Effector memory CD8-positive, alpha-beta T cell (primary cell): ENCODE measurements at regions not wholly inside any gene's neighbourhood (a gene's known extent, or its start where the extent isn't known, plus 50 kb on each side); places are given as distances from the start of the nearest gene placed in this dataset.
A peak's percentile ranks its signal among the peaks of the same experiment; 100 is the strongest.

Source experiments
- ATAC-seq: fragments of 150-1000 bp; cut with Tn5 transposase; replicated peaks from 2 replicates; pipeline ENCODE4 v1.10.0; 2021; ENCODE audit warnings: mild to moderate bottlenecking, moderate library complexity
- DNase-seq, 3 experiments: peaks; one replicate each; pipeline ENCODE4 v3.0.0; 2021
- H3K27ac Mint-ChIP-seq, 2 donors: one replicate each; pipeline ENCODE4 v1.8.0; 2022; ENCODE audit warnings: mild to moderate bottlenecking in 2 of 2, mixed read lengths in 2 of 2, moderate library complexity in 2 of 2
- H3K27me3 Mint-ChIP-seq, 2 donors: one replicate each; pipeline ENCODE4 v1.8.0; 2022; ENCODE audit warnings: mixed read lengths in 2 of 2
- H3K36me3 Mint-ChIP-seq: one replicate; pipeline ENCODE4 v1.8.0; 2022; ENCODE audit warnings: mild to moderate bottlenecking, moderate library complexity, mixed read lengths; ENCODE audit not compliant: insufficient read depth
- H3K4me1 Mint-ChIP-seq, 2 donors: one replicate each; pipeline ENCODE4 v1.8.0; 2022; ENCODE audit warnings: low read depth in 2 of 2, mixed read lengths in 2 of 2
- H3K4me3 Mint-ChIP-seq, 2 donors: one replicate each; pipeline ENCODE4 v1.8.0; 2022; ENCODE audit warnings: mild to moderate bottlenecking in 2 of 2, mixed read lengths in 2 of 2, moderate library complexity in 2 of 2
- H3K9me3 Mint-ChIP-seq, 2 donors: one replicate each; pipeline ENCODE4 v1.8.0; 2022; ENCODE audit warnings: mixed read lengths in 2 of 2

DNA sequence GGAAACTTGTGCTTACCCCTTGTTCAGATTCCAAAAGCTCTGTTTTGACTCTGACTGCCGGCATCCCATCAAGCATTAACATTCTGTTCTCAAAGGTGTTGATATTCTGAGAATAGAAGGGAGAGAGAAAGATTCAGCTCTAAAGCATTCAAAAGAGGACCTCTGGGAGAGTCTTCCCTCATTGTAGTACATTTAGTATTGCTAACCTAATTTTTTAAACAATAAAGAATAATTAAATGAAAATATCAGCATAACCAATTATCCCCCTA lies 190.3 kb downstream of the KLF12 start:
- DNase-seq (no peak), ATAC-seq (no peak)
- no peaks in the 10 kb centered on the region for H3K9me3 Mint-ChIP-seq
- H3K36me3 Mint-ChIP-seq, result peaks cover 9% of the 10 kb centered on the region
- H3K27ac Mint-ChIP-seq, result peak overlapping the region; percentile 89 to 92
- H3K4me1 Mint-ChIP-seq, result peaks cover 44 to 61% of the 10 kb centered on the region in 2 donors
- H3K27me3 Mint-ChIP-seq, result no peaks in the 10 kb centered on the region
- H3K4me3 Mint-ChIP-seq, result peak overlapping the region; percentile 50 to 61

DNA sequence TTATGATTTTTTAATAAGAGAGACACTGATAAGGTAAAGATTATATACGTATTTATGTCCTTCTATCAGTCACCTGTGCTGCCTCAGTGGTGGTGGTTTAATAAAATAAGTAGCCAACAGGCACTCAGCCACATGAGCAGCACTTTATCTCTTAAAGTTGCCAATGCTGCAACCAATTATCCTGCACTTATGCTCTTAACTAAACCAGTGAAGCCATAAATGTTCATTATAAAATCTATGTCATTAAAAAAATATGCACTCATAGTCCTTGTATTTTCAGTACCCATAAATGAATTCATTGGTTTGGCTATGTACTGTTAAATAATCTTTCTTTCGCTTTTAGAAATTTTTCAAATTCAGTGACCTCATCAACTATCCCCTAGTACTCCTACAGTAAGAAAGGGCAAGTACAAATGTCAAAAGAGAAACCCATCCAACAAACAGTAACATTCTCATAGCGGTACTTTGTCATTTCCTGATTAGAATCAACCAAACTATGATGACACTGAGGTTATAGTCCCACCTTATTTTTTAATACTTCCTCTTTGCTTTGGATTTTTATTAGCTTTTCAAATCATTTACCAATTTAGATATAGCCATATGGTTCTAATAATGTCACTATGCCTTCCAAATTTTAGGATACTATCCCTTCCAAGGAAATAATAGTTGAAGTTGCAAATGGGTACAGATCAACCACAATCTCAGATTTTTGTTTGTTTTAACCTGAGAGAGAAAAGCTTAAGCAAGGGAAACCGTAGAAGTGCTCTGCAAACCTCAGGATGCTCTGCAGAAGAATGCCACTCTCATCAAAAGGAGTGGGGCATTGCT lies 190.9 kb downstream of the KLF12 start:
- H3K27me3 Mint-ChIP-seq, result no peaks in the 10 kb centered on the region
- DNase-seq (no peak), ATAC-seq (peak; percentile 96)
- H3K9me3 Mint-ChIP-seq, result no peaks in the 10 kb centered on the region
- peaks cover 11% of the 10 kb centered on the region for H3K36me3 Mint-ChIP-seq
- peak overlapping the region; percentile 50 to 61 for H3K4me3 Mint-ChIP-seq
- peak overlapping the region; percentile 89 to 92 for H3K27ac Mint-ChIP-seq
- H3K4me1 Mint-ChIP-seq, result peaks cover 41 to 61% of the 10 kb centered on the region in 2 donors

DNA sequence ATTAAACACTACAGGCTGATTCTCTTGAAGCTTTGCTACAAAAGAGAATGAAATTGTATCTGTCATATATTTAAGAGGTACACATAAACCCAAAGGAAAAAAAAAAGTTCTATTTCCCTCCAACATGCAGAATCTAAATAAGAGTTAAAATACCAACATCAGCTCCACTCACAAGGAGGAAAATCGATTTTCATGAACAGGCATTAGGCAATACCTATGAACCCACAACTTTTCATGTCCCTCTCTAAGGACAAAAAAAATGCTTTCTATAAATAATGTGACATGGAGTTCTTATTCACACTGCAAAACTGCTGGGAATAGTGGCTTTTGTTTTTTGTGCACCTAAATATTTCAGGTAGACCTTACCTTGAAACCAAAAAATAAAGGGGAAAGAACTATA lies 192.5 kb downstream of the KLF12 start:
- H3K4me1 Mint-ChIP-seq, result peaks cover 37 to 59% of the 10 kb centered on the region in 2 donors
- peaks cover 15% of the 10 kb centered on the region for H3K36me3 Mint-ChIP-seq
- ATAC-seq (no peak), DNase-seq (no peak)
- H3K9me3 Mint-ChIP-seq, result no peaks in the 10 kb centered on the region
- no peak overlapping the region for H3K4me3 Mint-ChIP-seq
- H3K27ac Mint-ChIP-seq, result peak overlapping the region in 1 of 2 donors; percentile 92
- no peaks in the 10 kb centered on the region for H3K27me3 Mint-ChIP-seq

DNA sequence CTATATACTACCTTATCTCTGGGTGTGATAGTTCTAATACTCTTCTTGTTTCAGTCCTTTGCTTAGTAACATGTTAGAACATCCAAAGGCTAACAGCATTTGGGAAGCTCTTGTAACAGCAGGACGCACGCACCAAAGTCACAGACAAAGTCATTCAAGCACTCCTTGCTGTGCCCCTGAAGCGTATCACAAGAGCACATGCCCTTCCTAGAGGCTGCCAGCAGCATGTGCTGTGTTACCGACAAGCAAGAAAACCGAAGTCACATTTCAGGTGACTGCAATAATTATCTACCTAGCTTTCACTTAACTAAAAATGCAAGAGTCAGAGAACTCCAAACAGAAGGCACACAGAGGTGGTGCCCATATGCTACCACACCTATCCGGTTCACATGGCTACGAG lies 194.1 kb downstream of the KLF12 start:
- Mint-ChIP-seq H3K4me1 (peaks cover 42 to 63% of the 10 kb centered on the region in 2 donors), H3K27ac (peak overlapping the region; percentile 77 to 85), H3K4me3 (peak overlapping the region in 1 of 2 donors; percentile 8), H3K9me3 (no peaks in the 10 kb centered on the region), H3K36me3 (peaks cover 19% of the 10 kb centered on the region), H3K27me3 (no peaks in the 10 kb centered on the region)
- DNase-seq (no peak), ATAC-seq (no peak)

DNA sequence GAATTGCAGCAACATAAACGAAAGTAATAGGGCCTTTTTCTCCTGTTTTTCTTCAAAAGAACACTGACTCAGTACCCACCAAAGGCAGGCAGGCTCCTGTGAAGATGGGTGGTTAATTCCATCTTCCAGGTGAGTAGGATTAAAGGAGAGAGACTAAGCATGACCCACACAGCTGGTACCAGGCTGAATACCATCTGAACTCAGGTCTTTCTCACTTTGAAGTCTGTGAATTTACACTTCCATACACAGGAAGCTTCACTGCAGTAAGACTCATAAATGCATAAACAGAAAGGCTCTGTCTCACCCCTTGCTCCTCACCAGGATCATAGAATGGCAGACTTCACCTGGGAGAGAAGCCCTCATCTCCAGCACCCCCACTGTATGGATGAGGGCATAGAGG lies 194.6 kb downstream of the KLF12 start:
- no peaks in the 10 kb centered on the region for H3K27me3 Mint-ChIP-seq
- H3K9me3 Mint-ChIP-seq, result no peaks in the 10 kb centered on the region
- peaks cover 43 to 64% of the 10 kb centered on the region in 2 donors for H3K4me1 Mint-ChIP-seq
- DNase-seq (no peak), ATAC-seq (peak; percentile 20)
- peak overlapping the region in 1 of 2 donors; percentile 8 for H3K4me3 Mint-ChIP-seq
- peak overlapping the region; percentile 77 to 85 for H3K27ac Mint-ChIP-seq
- peaks cover 19% of the 10 kb centered on the region for H3K36me3 Mint-ChIP-seq

DNA sequence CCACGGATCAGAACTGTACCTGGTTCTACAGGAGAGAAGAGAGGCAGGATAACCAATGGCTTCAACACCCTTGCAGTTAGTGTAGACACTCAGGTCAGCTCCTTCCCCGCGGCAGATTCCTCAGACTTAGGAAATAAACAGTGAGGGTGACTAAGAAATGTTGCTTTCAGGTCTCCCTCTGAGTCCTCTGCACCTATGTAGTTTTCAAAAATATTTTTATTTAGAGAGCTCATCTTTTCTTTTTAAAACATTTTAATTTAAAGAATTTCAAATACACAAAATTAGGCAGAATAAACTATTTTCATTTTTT lies 195.2 kb downstream of the KLF12 start:
- Mint-ChIP-seq H3K9me3 (no peaks in the 10 kb centered on the region), H3K4me1 (peaks cover 49 to 67% of the 10 kb centered on the region in 2 donors), H3K27ac (peak overlapping the region; percentile 77 to 85), H3K36me3 (peaks cover 19% of the 10 kb centered on the region), H3K4me3 (no peak overlapping the region), H3K27me3 (no peaks in the 10 kb centered on the region)
- ATAC-seq (no peak), DNase-seq (no peak)

DNA sequence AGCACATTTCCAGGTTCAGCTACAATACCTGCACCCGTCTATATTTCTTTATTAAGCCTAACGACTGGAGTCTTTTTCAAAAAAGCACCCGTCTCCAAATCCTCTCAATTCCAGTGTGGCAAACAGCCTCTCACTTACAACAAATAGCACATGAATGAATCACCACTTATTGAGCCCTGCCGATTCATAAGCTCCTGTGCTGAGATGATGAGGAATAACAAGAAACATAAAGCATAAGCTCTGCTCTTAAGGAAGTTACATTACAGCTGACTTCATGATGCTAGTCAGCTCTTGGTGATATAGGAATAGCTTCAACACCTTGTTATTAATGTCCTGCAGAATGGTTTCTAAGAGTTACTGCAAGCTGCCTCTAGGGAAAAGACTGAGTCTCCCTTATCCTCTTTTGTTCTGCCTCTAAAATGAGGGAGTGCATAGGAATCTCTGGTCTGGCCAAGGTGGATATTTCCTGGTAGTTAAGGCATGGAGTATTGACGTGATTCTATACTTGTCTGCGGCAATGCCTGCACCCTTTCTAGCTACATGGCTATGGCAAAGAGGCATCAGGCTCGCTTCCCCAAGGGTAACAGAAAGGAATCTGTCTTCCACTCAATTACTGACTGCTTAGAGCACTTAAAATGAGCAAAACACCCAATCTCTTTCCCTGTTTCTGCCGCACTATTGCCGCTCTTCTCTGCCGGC lies 195.7 kb downstream of the KLF12 start:
- no peak overlapping the region for H3K27ac Mint-ChIP-seq
- H3K4me3 Mint-ChIP-seq, result no peak overlapping the region
- no peak for ATAC-seq

DNA sequence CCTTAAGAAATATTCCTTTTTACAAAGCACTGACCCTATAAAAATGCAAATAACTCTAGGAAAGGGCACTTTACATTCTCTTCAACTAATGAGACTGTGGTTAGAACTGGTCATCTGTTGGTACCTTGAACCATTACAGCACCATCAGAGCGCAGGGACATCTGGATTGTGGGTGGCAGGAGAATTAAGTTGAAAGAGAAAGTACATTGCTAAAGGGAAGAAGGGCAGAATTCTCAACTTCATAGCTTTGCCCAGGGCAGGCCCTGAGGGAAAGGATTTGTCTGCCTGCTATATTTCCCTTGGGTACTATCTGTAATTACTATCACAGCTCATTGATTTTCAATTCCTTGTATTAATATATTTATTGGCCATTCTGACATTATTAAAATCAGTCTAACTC lies 196.8 kb downstream of the KLF12 start:
- no peak for ATAC-seq
- H3K27me3 Mint-ChIP-seq, result no peaks in the 10 kb centered on the region
- H3K27ac Mint-ChIP-seq, result no peak overlapping the region
- H3K36me3 Mint-ChIP-seq, result peaks cover 19% of the 10 kb centered on the region
- peaks cover 43 to 62% of the 10 kb centered on the region in 2 donors for H3K4me1 Mint-ChIP-seq
- no peak overlapping the region for H3K4me3 Mint-ChIP-seq
- no peak for DNase-seq
- no peaks in the 10 kb centered on the region for H3K9me3 Mint-ChIP-seq

More for the DNA sequence above, 195.7 kb downstream of the KLF12 start:
- Mint-ChIP-seq H3K27me3 (no peaks in the 10 kb centered on the region), H3K4me1 (peaks cover 50 to 67% of the 10 kb centered on the region in 2 donors), H3K36me3 (peaks cover 19% of the 10 kb centered on the region), H3K9me3 (no peaks in the 10 kb centered on the region)
- DNase-seq, result no peak

DNA sequence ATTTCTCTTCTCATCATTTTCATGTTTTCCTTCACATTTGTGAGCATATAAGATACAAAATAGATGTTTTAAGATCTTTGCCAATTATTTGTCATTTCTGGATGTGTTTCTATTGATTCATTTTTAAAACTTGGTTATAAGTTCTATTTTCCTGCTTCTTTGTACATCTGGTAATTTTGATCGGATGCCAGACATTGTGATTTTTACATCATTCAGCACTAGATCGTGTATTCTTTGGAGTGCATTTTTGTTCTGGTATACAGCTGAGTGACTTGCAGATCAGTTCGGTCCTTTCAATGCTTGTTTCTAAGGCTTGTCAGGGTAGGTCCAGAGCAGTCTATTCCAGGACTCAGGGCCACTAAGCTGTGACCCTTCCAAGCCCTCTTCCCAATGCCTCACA lies 198.2 kb downstream of the KLF12 start:
- H3K9me3 Mint-ChIP-seq, result no peaks in the 10 kb centered on the region
- ATAC-seq, result no peak
- H3K27ac Mint-ChIP-seq, result no peak overlapping the region
- no peak overlapping the region for H3K4me3 Mint-ChIP-seq
- H3K36me3 Mint-ChIP-seq, result peaks cover 21% of the 10 kb centered on the region
- no peak for DNase-seq
- H3K4me1 Mint-ChIP-seq, result peaks cover 46 to 67% of the 10 kb centered on the region in 2 donors
- H3K27me3 Mint-ChIP-seq, result no peaks in the 10 kb centered on the region

DNA sequence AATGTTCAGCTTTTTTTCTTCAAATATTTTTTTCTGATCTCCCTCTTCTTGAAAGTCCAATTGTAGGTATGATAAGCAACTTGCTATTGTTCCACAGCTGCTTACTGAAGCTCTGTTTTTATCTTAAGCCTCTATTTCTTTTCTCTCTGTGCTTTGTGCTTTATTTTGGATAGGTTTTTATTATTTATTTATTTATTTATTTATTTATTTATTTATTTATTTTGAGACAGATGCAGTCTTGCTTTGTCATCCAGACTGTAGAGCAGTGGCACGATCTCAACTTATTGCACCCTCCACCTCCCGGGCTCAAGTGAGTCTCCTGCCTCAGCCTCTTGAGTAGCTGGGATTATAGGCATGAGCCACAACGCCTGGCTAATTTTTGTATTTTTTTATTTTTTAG lies 199.4 kb downstream of the KLF12 start:
- no peak overlapping the region for H3K4me3 Mint-ChIP-seq
- H3K27ac Mint-ChIP-seq, result peak overlapping the region in 1 of 2 donors; percentile 44
- H3K4me1 Mint-ChIP-seq, result peaks cover 35 to 60% of the 10 kb centered on the region in 2 donors
- peaks cover 26% of the 10 kb centered on the region for H3K36me3 Mint-ChIP-seq
- ATAC-seq (no peak), DNase-seq (no peak)
- no peaks in the 10 kb centered on the region for H3K9me3 Mint-ChIP-seq
- H3K27me3 Mint-ChIP-seq, result no peaks in the 10 kb centered on the region

DNA sequence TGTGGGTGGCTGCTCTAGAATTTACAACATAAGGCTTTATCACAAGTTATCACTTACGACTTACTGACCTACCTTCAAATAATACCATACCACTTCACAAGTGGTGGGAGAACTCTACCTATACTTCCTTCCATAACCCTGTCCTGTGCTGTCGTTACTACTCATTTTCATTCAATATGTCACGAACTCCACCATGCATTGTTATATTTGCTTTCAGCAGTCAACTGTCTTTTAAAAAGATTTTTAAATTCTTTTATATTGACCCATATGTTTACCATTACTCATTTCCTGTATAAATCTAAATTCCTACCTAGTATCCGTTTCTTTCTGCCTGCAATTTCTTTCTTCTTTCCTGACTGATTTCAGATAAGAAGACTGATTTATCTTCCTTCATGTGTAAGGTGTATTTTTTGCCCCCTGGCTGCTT lies 200.0 kb downstream of the KLF12 start:
- peak overlapping the region; percentile 2 to 44 for H3K27ac Mint-ChIP-seq
- peaks cover 36 to 61% of the 10 kb centered on the region in 2 donors for H3K4me1 Mint-ChIP-seq

DNA sequence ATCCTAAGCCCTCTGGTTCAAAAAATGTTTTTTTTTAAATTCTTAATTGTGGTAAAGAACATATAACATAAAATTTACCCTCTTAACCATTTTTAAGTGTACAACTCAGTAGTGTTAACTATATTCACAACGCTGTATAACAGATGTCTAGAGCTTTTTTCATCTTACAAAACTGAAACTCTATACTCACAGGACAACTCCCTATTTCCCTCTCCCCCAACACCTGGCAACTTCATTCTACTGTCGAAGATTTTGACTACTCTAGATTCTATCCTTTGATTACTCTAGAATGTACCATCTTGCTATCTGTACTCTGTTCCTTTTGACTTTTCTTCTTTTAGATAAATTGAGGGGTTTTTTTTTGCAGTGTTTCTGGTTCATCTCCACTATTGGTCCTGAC lies 200.4 kb downstream of the KLF12 start:
- peaks cover 22% of the 10 kb centered on the region for H3K36me3 Mint-ChIP-seq
- DNase-seq (no peak), ATAC-seq (no peak)
- H3K27ac Mint-ChIP-seq, result peak overlapping the region; percentile 2 to 44
- H3K27me3 Mint-ChIP-seq, result no peaks in the 10 kb centered on the region
- peak overlapping the region in 1 of 2 donors; percentile 39 for H3K4me3 Mint-ChIP-seq
- peaks cover 38 to 62% of the 10 kb centered on the region in 2 donors for H3K4me1 Mint-ChIP-seq
- no peaks in the 10 kb centered on the region for H3K9me3 Mint-ChIP-seq

More for the DNA sequence above, 200.0 kb downstream of the KLF12 start:
- Mint-ChIP-seq H3K36me3 (peaks cover 26% of the 10 kb centered on the region), H3K27me3 (no peaks in the 10 kb centered on the region), H3K9me3 (no peaks in the 10 kb centered on the region), H3K4me3 (peak overlapping the region in 1 of 2 donors; percentile 39)
- no peak for DNase-seq
- ATAC-seq, result peak; percentile 65

DNA sequence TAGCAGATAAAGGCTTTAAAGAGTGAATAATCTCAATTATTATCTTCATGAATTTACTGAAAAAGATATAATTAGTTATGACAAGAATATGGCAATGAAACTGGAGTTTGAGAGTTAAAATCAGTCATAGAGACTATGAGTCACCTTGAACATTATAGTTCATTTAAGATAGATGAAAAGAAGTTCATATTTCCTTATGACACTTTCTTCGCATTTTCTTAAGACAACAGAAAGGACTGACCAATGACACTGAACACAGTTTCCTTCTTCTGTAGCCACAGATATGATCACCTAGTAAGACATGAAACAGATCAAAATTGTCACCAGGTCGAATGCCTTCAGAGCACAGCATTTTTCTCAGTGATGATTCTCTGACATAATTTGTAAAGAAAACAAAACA lies 202.1 kb downstream of the KLF12 start:
- Mint-ChIP-seq H3K4me3 (peak overlapping the region in 1 of 2 donors; percentile 32), H3K27me3 (no peaks in the 10 kb centered on the region), H3K4me1 (peaks cover 35 to 56% of the 10 kb centered on the region in 2 donors), H3K36me3 (peaks cover 27% of the 10 kb centered on the region), H3K27ac (peak overlapping the region in 1 of 2 donors; percentile 76), H3K9me3 (no peaks in the 10 kb centered on the region)
- ATAC-seq, result peak; percentile 21
- no peak for DNase-seq
